GM19395 (cell line): ENCODE measurements at regions not wholly inside any gene's neighbourhood (a gene's known extent, or its start where the extent isn't known, plus 50 kb on each side); places are given as distances from the start of the nearest gene placed in this dataset.

Source experiments
- ATAC-seq: cut with Tn5 transposase; IDR thresholded peaks from one replicate; pipeline ENCODE4 v1.9.1; 2021; ENCODE audit warnings: mild to moderate bottlenecking, moderate library complexity; ENCODE audit not compliant: unreplicated experiment

GRCh38 chr1:99565606-99566289 lies 80.2 kb upstream of the PALMD start:
- ATAC-seq = no peak

DNA sequence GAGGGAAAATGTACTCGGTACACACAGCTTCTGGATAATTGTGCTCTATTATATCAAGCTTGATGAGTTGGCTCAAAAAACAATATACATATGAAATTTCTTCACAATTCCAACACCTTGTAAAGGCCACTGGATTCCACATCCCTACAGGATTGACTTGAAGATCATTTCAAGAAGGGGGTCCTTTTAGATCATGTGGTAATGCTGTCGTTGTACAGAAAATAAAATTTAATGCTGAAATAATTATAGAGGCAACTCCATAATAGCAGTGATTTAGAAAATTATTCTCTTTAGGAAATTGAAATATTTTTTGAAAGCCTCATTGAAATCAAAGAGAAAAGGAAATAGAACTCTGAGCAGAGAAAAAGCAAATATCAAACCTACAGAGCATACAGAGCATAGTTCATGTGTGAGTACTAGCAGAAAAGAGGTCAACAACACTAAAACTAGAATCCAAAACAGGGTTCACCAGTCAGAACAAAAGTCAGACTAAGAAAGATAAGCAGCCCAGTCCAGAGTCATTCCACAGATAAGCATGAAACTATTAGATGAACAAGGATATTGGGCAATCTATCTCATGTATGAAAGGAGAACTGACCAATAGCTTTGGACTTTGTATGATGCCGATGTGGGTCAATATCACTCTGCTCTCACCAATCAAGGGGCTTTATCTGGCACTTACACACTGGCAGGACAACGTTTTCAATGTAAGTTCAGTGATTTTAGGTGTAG lies 79.5 kb upstream of the PALMD start:
- no peak for ATAC-seq

DNA sequence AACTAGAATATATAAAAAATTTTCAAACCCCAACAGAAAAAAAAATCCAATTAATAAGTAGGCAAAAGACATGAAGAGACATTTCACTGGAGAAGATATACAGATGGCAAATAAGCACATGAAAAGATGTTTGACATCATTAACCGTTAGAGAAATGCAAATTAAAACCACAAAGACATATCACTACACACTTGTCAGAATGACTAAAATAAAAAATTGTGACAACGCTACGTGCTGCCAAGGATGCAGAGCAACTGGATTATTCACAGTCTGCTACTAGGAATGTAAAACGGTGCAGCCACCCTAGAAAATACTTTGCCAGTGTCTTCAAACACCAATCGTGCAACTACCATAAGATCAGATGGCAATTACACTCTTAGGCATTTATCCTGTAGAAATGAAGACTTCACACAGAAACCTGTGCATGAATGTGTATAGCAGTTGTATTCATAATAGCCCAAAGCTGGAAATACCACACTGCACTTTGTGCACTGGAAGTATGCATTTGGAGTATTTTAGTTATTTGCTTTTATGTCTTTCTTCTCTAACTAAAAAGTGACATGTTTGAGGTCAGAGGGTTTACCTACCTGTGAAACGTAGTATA lies 75.3 kb upstream of the PALMD start:
- no peak for ATAC-seq

DNA sequence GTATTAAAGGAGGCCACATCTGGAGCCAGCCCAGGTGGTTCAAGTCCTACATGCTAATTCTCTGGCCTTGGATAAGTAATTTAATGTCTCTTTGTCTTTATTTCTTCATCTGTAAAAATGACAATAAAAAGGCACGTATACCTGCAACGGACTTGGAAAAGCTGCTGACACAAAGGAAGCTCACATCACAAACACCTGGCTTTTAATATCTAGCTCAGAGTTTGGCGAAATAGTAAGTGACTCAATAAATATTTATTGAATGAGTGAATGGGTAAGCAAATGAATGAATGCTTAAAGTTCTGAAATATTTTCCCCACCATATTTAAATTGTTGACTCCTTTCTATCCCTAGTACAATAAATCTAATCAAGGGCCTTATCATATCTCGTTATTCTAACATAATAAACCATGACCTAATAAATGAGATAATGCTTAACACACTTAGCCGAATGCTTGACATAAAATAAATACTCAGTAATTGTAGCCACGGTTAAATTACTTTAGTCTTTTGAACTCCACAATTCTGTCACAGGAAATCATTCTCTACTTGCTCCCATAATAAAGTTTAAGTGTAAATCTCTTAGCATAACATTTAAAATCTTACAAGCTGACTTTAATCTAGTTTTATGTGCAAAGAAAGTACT lies 74.7 kb upstream of the PALMD start:
- ATAC-seq = no peak

- no peak for ATAC-seq
These were observed 72.3 kb upstream of the PALMD start for GRCh38 chr1:99573431-99574217.

- ATAC-seq = no peak
These were observed 68.6 kb upstream of the PALMD start for GRCh38 chr1:99577313-99577712.

GRCh38 chr1:99579691-99580172 lies 66.2 kb upstream of the PALMD start:
- no peak for ATAC-seq

DNA sequence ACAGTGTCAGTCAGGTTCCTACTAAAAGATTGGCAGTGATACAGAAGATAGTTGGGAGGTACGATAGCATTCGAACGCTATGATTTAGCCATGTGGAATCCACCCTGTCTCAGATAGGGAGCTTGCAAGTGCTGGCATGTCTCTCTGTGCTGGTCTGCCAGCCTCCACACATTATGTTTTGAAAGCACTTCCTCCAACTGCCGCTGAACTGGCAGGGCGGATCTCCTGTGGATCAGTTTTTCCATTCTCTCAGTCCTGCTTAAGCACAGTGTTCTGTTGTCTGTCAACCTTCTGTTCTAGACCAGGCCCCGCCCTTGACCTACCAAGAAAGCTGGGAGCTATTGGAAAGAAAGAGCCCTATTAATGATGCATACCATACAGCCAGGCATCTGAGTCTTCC lies 65.5 kb upstream of the PALMD start:
- ATAC-seq = no peak

GRCh38 chr1:99587008-99587407 lies 58.9 kb upstream of the PALMD start:
- ATAC-seq = no peak

DNA sequence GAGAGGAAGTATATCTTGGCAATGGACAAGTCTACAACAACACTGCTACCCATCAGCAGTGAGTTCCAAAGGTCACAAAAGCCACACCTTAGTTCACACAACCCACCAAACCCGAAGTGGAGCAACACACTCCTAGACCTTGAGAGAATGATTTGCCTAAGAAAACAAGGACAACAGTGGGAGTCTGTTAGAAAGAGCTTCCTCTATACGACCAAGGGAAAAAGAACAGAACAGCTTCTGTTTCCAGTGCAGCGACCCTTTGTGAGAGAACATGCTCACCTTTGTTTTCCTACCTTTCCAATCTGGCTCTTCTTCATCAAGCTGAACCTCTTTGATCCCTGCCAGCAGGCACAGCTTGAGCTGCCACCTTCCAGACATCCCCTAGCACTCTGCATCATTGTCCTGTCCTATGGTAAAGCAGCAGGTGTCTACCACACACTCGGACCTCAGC lies 56.7 kb upstream of the PALMD start:
- no peak for ATAC-seq

DNA sequence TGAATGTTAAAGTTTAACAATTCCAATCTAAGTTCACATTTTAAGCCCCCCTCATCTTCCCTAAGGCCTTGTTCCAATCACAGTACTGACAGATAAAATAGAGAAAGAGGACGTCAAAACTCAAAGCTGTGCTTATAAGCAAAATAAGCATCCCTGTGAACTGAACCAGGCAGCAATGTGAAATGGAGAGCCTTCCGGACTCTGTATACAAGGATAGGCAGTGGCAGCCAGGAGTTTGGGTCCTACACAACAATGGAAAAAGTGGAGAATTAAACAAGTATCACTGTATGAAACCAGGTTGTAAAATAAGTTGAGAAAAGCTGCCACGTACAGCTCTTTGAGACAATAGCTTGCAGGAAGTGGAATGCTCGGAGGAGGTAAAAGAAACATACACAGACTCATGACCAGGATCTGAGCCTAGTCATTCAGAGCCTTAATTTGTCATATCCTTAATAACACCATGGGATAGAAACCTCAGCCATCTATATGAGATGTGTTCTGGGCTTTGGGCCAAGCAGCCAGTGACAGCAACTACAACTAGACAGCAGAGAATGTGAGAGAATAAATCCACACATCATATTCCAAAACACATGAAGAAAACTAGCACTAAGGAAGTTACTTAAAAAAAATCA lies 55.2 kb upstream of the PALMD start:
- no peak for ATAC-seq

- no peak for ATAC-seq
These were observed 54.0 kb upstream of the PALMD start for GRCh38 chr1:99591886-99592285.

DNA sequence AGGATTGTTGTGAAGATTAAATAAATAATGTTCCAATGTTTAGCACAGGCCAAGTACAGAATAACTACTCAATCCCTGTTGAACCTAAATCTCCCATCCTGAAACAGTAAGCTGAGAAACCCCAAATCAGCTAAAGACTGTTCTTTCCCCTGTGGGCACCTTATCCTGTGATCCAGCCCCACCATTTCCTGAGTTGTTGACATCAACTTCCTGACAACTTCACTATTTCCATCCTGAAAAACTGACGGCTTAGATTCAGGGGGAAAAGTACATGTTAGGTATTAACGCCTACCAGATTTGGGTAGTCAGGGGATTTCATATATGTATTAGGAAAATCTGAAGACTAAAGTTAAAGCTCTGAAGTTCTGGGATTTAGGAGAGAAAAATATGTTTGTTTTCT lies 51.7 kb upstream of the PALMD start:
- no peak for ATAC-seq

GRCh38 chr1:99595041-99595440 lies 50.9 kb upstream of the PALMD start:
- ATAC-seq = no peak

DNA sequence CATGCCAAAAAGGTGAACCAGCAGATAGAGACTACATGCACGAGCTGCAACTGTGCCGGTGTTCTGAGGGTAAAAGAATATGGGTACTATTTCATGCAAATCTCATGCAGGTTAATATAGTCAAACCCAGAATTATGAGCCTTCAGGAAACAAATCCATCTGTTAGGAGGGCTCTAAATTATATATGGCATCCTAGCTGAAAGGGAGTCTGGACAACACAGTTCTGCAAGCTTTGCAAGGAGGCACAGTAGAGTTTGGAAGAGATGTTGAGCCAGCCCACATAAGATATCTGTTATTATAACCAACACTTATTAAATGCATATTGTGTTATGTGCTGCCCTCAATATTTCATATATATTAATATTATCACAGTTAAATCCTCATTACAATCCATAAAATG lies 50.5 kb upstream of the PALMD start:
- ATAC-seq = no peak
